Panc1 (cell line): ENCODE measurements at regions not wholly inside any gene's neighbourhood (a gene's known extent, or its start where the extent isn't known, plus 50 kb on each side); places are given as distances from the start of the nearest gene placed in this dataset.

Experiments
- ATAC-seq: fragments of 200-7000 bp; cut with Tn5 transposase; 2 replicates; pipeline ENCODE4 v1.9.1; 2020; ENCODE audit warnings: mild to moderate bottlenecking, moderate library complexity
- BruUV-seq: library from RNA; stranded (reverse); fragments of 400-500 nt; replicated peaks from 2 replicates; lab custom pipeline; 2021; lab: Mats Ljungman, UMichigan
- CTCF ChIA-PET: fragments of 300-600 bp; sonication (Branson Sonifier 250); formaldehyde crosslinking; loops from one replicate; lab custom pipeline; 2022; ENCODE audit warnings: antibody characterized with exemption; lab: Charles Lee
- POLR2A ChIA-PET: fragments of 300-600 bp; sonication (Branson Sonifier 250); formaldehyde crosslinking; loops from one replicate; lab custom pipeline; 2022; ENCODE audit warnings: antibody characterized with exemption; lab: Charles Lee
- DNase-seq: peaks from one replicate; pipeline ENCODE4 v3.0.0-alpha.2; 2010; ENCODE audit warnings: low read depth, low spot score
- H3K27ac ChIP-seq: 2 replicates; pipeline ENCODE4 v1.5.1; 2011; ENCODE audit warnings: mild to moderate bottlenecking, low read length, inconsistent platforms
- H3K27me3 ChIP-seq: fragments of 200-500 bp; sonication (Bioruptor generic); 2 replicates; pipeline ENCODE4 v1.6.0; 2014; ENCODE audit warnings: low read length, inconsistent platforms; ENCODE audit not compliant: control insufficient read depth, insufficient read depth
- H3K36me3 ChIP-seq: fragments of 200-500 bp; sonication (Bioruptor generic); 2 replicates; pipeline ENCODE4 v1.5.1; 2014; ENCODE audit warnings: inconsistent platforms, mild to moderate bottlenecking, low read length, moderate library complexity; ENCODE audit not compliant: control insufficient read depth, insufficient read depth
- H3K4me1 ChIP-seq: 2 replicates; pipeline ENCODE4 v1.5.1; 2011; ENCODE audit warnings: inconsistent platforms, mild to moderate bottlenecking, low read length, moderate library complexity; ENCODE audit not compliant: control insufficient read depth, insufficient read depth
- H3K4me3 ChIP-seq, 2 experiments: 2 replicates each; pipeline ENCODE4 v1.5.1; 2011 to 2012; ENCODE audit warnings: low read depth in 2 of 2, low read length in 2 of 2, mild to moderate bottlenecking in 2 of 2, inconsistent platforms in 1 of 2, moderate library complexity in 1 of 2
- H3K9me3 ChIP-seq: fragments of 200-500 bp; sonication (Bioruptor generic); 2 replicates; pipeline ENCODE4 v1.5.1; 2014; ENCODE audit warnings: low read depth, mild to moderate bottlenecking, inconsistent platforms, low read length, moderate library complexity; ENCODE audit not compliant: control insufficient read depth, insufficient read depth
- CTCF ChIP-seq: fragments of 450-650 bp; IDR thresholded peaks from 2 replicates; pipeline ENCODE4 v1.5.1; 2017; ENCODE audit warnings: mild to moderate bottlenecking
- POLR2AphosphoS5 ChIP-seq: IDR thresholded peaks from 2 replicates; pipeline ENCODE4 v1.6.1; 2012; ENCODE audit warnings: mild to moderate bottlenecking, low read depth, low read length, moderate library complexity
- REST ChIP-seq, 2 experiments: IDR thresholded peaks; 2 replicates each; pipeline ENCODE4 v1.6.1; 2011 to 2012; ENCODE audit warnings: low read depth in 2 of 2, control low read depth in 1 of 2, low read length in 1 of 2, mild to moderate bottlenecking in 1 of 2, moderate library complexity in 1 of 2; ENCODE audit not compliant: insufficient read depth in 1 of 2
- SIN3A ChIP-seq: IDR thresholded peaks from 2 replicates; pipeline ENCODE4 v1.6.1; 2012; ENCODE audit warnings: low read depth, mild to moderate bottlenecking, low read length, moderate library complexity, borderline replicate concordance; ENCODE audit not compliant: insufficient read depth
- TCF7L2 ChIP-seq: IDR thresholded peaks from 2 replicates; pipeline ENCODE4 v1.6.1; 2011; ENCODE audit warnings: mild to moderate bottlenecking, low read depth, low read length, inconsistent platforms
- in situ Hi-C: cut with HindIII; loops from 2 replicates; pipeline ENCODE4 v1.10.0; 2016; ENCODE audit warnings: low sequenced_read_pairs, low pct_unique_long_range_greater_than_20kb
- intact Hi-C: fragments of 100-400 bp; cut with micrococcal nuclease; formaldehyde crosslinking; loops from one replicate; pipeline ENCODE4 v1.10.0; 2022; ENCODE audit not compliant: unreplicated experiment

GRCh38 chr9:79164406-79164805 is 407.4 kb upstream of the TLE4 start:
- no peak for DNase-seq
- ChIA-PET CTCF (no interaction called here), POLR2A (no interaction called here)
- H3K27me3 ChIP-seq: no peaks in the 10 kb centered on the region
- no TSS peak for BruUV-seq
- no peak overlapping the region for H3K4me3 ChIP-seq
- no peaks in the 10 kb centered on the region for H3K4me1 ChIP-seq
- intact Hi-C loops: no loop called here
- no peak overlapping the region for H3K27ac ChIP-seq
- in situ Hi-C loops: no loop called here
- no peaks in the 10 kb centered on the region for H3K9me3 ChIP-seq
- ATAC-seq: no peak
- TF ChIP-seq SIN3A (no peak), REST (IDR thresholded peaks at IDR 0.05; ENCODE audit: insufficient read depth in 1 of 2, low read depth in 2 of 2, low read length in 1 of 2) (no peak), POLR2AphosphoS5 (no peak), CTCF (no peak), TCF7L2 (no peak)
- no peaks in the 10 kb centered on the region for H3K36me3 ChIP-seq

GRCh38 chr9:79165020-79165780 is 406.6 kb upstream of the TLE4 start:
- in situ Hi-C loops: no loop called here
- CTCF ChIA-PET: interaction anchor here (0.6 kb wide), 1 partner anchor 884 kb away, joined by 8 read pairs; no protein-coding TSS in a partner anchor
- TF ChIP-seq CTCF: no peak
- no peak for TF ChIP-seq POLR2AphosphoS5
- TF ChIP-seq SIN3A: no peak
- TF ChIP-seq REST (IDR thresholded peaks at IDR 0.05; ENCODE audit: insufficient read depth in 1 of 2, low read depth in 2 of 2, low read length in 1 of 2): no peak
- no peak for TF ChIP-seq TCF7L2

More at GRCh38 chr9:79165020-79165780, 406.6 kb upstream of the TLE4 start:
- Histone ChIP-seq H3K4me3 (no peak overlapping the region), H3K27ac (no peak overlapping the region), H3K27me3 (no peaks in the 10 kb centered on the region), H3K4me1 (no peaks in the 10 kb centered on the region), H3K36me3 (no peaks in the 10 kb centered on the region), H3K9me3 (no peaks in the 10 kb centered on the region)
- no peak for DNase-seq
- intact Hi-C loops: no loop called here
- ATAC-seq: no peak
- no TSS peak for BruUV-seq
- POLR2A ChIA-PET: no interaction called here
